C4-2B (cell line): ENCODE measurements at regions not wholly inside any gene's neighbourhood (a gene's known extent, or its start where the extent isn't known, plus 50 kb on each side); places are given as distances from the start of the nearest gene placed in this dataset.

ENCODE experiments used
- ZFX ChIP-seq: fragments of 450-650 bp; IDR thresholded peaks from 2 replicates; pipeline ENCODE4 v1.6.1; 2017
- TF ChIP-seq, protein P1 (sequence below): fragments of 450-650 bp; conservative IDR thresholded peaks from 2 replicates; pipeline ENCODE4 v1.5.1; 2017; ENCODE audit warnings: mild to moderate bottlenecking

DNA sequence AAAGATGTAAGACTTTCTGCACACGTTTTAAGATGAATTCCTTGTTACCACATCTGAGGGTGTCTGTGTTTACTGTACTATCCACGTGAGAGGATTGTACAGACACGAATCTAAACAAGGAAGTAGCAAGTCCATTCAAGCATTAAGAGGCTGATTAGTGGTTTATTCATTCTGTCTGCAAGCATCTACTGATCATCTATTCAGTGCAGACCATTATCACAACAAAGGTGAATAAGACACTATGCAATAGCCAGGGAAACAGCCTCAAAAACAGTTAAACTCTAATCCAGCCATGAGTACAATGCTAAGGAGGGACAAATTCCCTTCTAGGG, 111.6 kb upstream of the PZP start:
- TF ChIP-seq, protein P1, sequence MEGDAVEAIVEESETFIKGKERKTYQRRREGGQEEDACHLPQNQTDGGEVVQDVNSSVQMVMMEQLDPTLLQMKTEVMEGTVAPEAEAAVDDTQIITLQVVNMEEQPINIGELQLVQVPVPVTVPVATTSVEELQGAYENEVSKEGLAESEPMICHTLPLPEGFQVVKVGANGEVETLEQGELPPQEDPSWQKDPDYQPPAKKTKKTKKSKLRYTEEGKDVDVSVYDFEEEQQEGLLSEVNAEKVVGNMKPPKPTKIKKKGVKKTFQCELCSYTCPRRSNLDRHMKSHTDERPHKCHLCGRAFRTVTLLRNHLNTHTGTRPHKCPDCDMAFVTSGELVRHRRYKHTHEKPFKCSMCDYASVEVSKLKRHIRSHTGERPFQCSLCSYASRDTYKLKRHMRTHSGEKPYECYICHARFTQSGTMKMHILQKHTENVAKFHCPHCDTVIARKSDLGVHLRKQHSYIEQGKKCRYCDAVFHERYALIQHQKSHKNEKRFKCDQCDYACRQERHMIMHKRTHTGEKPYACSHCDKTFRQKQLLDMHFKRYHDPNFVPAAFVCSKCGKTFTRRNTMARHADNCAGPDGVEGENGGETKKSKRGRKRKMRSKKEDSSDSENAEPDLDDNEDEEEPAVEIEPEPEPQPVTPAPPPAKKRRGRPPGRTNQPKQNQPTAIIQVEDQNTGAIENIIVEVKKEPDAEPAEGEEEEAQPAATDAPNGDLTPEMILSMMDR = no peak
- TF ChIP-seq ZFX = no peak
